Ishikawa (cell line): ENCODE measurements at regions not wholly inside any gene's neighbourhood (a gene's known extent, or its start where the extent isn't known, plus 50 kb on each side); places are given as distances from the start of the nearest gene placed in this dataset.
A peak's percentile ranks its signal among the peaks of the same experiment; 100 is the strongest.

Source experiments
- CEBPB ChIP-seq: IDR thresholded peaks from 2 replicates; pipeline ENCODE4 v1.6.1; 2012
- CREB1 ChIP-seq: IDR thresholded peaks from 2 replicates; pipeline ENCODE4 v1.6.1; 2012; ENCODE audit warnings: low read depth
- EGR1 ChIP-seq: IDR thresholded peaks from 2 replicates; pipeline ENCODE4 v1.6.1; 2012
- EP300 ChIP-seq: IDR thresholded peaks from 2 replicates; pipeline ENCODE4 v1.6.1; 2012; ENCODE audit warnings: borderline replicate concordance
- FOXM1 ChIP-seq: IDR thresholded peaks from 2 replicates; pipeline ENCODE4 v1.6.1; 2012; ENCODE audit warnings: low read depth, borderline replicate concordance
- MAX ChIP-seq: IDR thresholded peaks from 2 replicates; pipeline ENCODE4 v1.6.1; 2012
- NFIC ChIP-seq: IDR thresholded peaks from 2 replicates; pipeline ENCODE4 v1.6.1; 2012
- RAD21 ChIP-seq: IDR thresholded peaks from 2 replicates; pipeline ENCODE4 v1.6.1; 2012; ENCODE audit warnings: low read depth
- REST ChIP-seq: IDR thresholded peaks from 2 replicates; pipeline ENCODE4 v1.6.1; 2012; ENCODE audit warnings: low read depth, mild to moderate bottlenecking
- TAF1 ChIP-seq: IDR thresholded peaks from 2 replicates; pipeline ENCODE4 v1.6.1; 2012; ENCODE audit warnings: low read depth, mild to moderate bottlenecking
- TCF12 ChIP-seq: IDR thresholded peaks from 2 replicates; pipeline ENCODE4 v1.6.1; 2012; ENCODE audit warnings: low read depth
- TEAD4 ChIP-seq: IDR thresholded peaks from 2 replicates; pipeline ENCODE4 v1.6.1; 2012
- YY1 ChIP-seq: IDR thresholded peaks from 2 replicates; pipeline ENCODE4 v1.6.1; 2012; ENCODE audit warnings: low read depth
- ZBTB7A ChIP-seq: IDR thresholded peaks from 2 replicates; pipeline ENCODE4 v1.6.1; 2012; ENCODE audit warnings: low read depth
- TF ChIP-seq, protein P1 (sequence below): IDR thresholded peaks from 2 replicates; pipeline ENCODE4 v1.6.1; 2012

GRCh38 chr4:162977788-162978187 is 188.9 kb downstream of the NAF1 start:
- TF ChIP-seq EP300 (no peak), YY1 (no peak), ZBTB7A (no peak), RAD21 (no peak), NFIC (no peak), FOXM1 (no peak)
- TF ChIP-seq, protein P1, sequence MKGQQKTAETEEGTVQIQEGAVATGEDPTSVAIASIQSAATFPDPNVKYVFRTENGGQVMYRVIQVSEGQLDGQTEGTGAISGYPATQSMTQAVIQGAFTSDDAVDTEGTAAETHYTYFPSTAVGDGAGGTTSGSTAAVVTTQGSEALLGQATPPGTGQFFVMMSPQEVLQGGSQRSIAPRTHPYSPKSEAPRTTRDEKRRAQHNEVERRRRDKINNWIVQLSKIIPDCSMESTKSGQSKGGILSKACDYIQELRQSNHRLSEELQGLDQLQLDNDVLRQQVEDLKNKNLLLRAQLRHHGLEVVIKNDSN = no peak

- TF ChIP-seq EP300 = no peak
These were observed 193.9 kb downstream of the NAF1 start for GRCh38 chr4:162972661-162973330.

DNA sequence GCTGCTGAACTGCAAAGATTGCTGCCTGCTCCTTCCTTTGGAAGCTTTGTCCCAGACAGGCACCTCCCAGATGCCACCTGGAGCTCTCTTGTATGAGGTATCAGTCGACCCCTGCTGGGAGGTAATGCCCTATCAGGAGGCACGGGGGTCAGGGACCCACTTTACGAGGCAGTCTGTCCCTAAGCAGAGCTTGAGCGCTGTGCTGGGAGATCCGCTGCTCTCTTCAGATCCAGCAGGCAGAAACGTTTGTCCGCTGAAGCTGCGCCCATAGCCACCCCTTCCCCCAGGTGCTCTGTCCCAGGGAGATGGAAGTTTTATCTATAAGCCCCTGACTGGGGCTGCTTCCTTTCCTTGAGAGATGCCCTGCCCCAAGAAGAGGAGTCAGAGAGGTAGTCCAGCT is 197.5 kb downstream of the NAF1 start:
- TF ChIP-seq, protein P1 = no peak
- TF ChIP-seq TAF1 (no peak), EP300 (no peak), TCF12 (no peak), YY1 (no peak), RAD21 (no peak), ZBTB7A (no peak), CREB1 (no peak), EGR1 (no peak), REST (no peak), NFIC (no peak), TEAD4 (no peak), MAX (no peak), FOXM1 (no peak), CEBPB (no peak)

DNA sequence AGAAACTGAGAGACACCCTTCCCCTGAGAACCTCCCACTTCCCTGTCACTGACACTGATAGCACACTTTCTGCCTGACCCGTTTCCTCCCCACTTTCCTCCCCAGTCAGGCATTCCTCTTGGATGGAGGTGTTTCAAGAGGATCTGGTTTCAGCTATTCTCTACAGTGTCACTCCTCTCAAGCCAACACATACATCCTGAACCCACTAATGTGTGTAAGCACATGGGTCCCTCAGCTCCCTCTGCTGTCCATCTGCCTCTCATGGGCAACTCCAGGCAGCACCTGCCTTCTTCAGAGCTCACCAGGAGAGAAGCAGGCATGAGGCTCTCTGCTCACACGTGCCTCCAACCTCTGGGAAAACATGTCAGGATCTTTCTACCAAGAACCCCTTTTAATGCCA is 207.6 kb downstream of the NAF1 start:
- TF ChIP-seq TCF12 = no peak
- TF ChIP-seq RAD21 = peak; percentile 48
- TF ChIP-seq TAF1 = no peak
- no peak for TF ChIP-seq YY1
- TF ChIP-seq, protein P1 = no peak
- no peak for TF ChIP-seq MAX
- TF ChIP-seq NFIC = no peak
- no peak for TF ChIP-seq REST

- TF ChIP-seq ZBTB7A (no peak), TAF1 (no peak), EP300 (no peak), REST (no peak), TEAD4 (no peak), EGR1 (no peak)
These were observed 209.1 kb downstream of the NAF1 start for GRCh38 chr4:162957521-162958143.
